Anterior cingulate cortex (tissue), 58 donors: ENCODE measurements at regions not wholly inside any gene's neighbourhood (a gene's known extent, or its start where the extent isn't known, plus 50 kb on each side); places are given as distances from the start of the nearest gene placed in this dataset.

Experiments used
- DNase-seq, 58 donors: peaks; one replicate each; lab custom pipeline; 2025; lab: John Stamatoyannopoulos, UW

- no peak for DNase-seq
Observed at GRCh38 chr9:7366121-7366520, 433.5 kb downstream of the DMAC1 start.

- DNase-seq = no peak
Observed at GRCh38 chr9:7363777-7364477, 435.7 kb downstream of the DMAC1 start.

GRCh38 chr9:7360513-7360912 lies 439.1 kb downstream of the DMAC1 start:
- no peak for DNase-seq

- DNase-seq = no peak
Observed at GRCh38 chr9:7358876-7359275, 440.7 kb downstream of the DMAC1 start.

- DNase-seq = no peak
Observed at GRCh38 chr9:7354704-7355103, 444.9 kb downstream of the DMAC1 start.

- DNase-seq = no peak
Observed at GRCh38 chr9:7348692-7349091, 450.9 kb downstream of the DMAC1 start.

- no peak for DNase-seq
Observed at GRCh38 chr9:7347556-7347955, 452.0 kb downstream of the DMAC1 start.

- no peak for DNase-seq
Observed at GRCh38 chr9:7346144-7346543, 453.4 kb downstream of the DMAC1 start.

GRCh38 chr9:7342736-7343135 lies 456.8 kb downstream of the DMAC1 start:
- DNase-seq = no peak

- DNase-seq = no peak
Observed at GRCh38 chr9:7342229-7342628, 457.3 kb downstream of the DMAC1 start.

GRCh38 chr9:7341571-7341970 lies 458.0 kb downstream of the DMAC1 start:
- DNase-seq = no peak

GRCh38 chr9:7340451-7340850 lies 459.1 kb downstream of the DMAC1 start:
- DNase-seq = no peak

GRCh38 chr9:7338586-7339281 lies 460.8 kb downstream of the DMAC1 start:
- DNase-seq = no peak

- DNase-seq = no peak
Observed at GRCh38 chr9:7336356-7337065, 463.1 kb downstream of the DMAC1 start.

GRCh38 chr9:7333719-7334118 lies 465.9 kb downstream of the DMAC1 start:
- DNase-seq = no peak

- no peak for DNase-seq
Observed at GRCh38 chr9:7332780-7333179, 466.8 kb downstream of the DMAC1 start.

- DNase-seq = no peak
Observed at GRCh38 chr9:7328453-7328852, 471.1 kb downstream of the DMAC1 start.

GRCh38 chr9:7325995-7326394 lies 473.6 kb downstream of the DMAC1 start:
- DNase-seq = no peak

GRCh38 chr9:7324152-7324598 lies 475.4 kb downstream of the DMAC1 start:
- DNase-seq = no peak

GRCh38 chr9:7320841-7321240 lies 478.7 kb downstream of the DMAC1 start:
- DNase-seq = no peak

- DNase-seq = no peak
Observed at GRCh38 chr9:7320139-7320538, 479.4 kb downstream of the DMAC1 start.

- no peak for DNase-seq
Observed at GRCh38 chr9:7318920-7319319, 480.7 kb downstream of the DMAC1 start.
